GM12892 (cell line): ENCODE measurements at regions not wholly inside any gene's neighbourhood (a gene's known extent, or its start where the extent isn't known, plus 50 kb on each side); places are given as distances from the start of the nearest gene placed in this dataset.
"Not testable (repeated sequence)": the region's sequence is repeated elsewhere in the genome, so short reads cannot be mapped to it uniquely, and the experiment has no call there.

Source experiments
- DNase-seq: peaks from one replicate; pipeline ENCODE4 v3.0.0; 2011; ENCODE audit not compliant: insufficient read length
- FAIRE-seq: peaks from 2 replicates; lab custom pipeline; 2011; peaks lifted over from hg19 to GRCh38; lab: Jason Lieb, UNC
- POLR2A ChIP-seq: IDR thresholded peaks from 2 replicates; pipeline ENCODE4 v1.6.1; 2011; ENCODE audit warnings: low read depth, low read length, control low read depth
- POLR2AphosphoS5 ChIP-seq: IDR thresholded peaks from 2 replicates; pipeline ENCODE4 v1.6.1; 2011; ENCODE audit warnings: low read depth, low read length, control low read depth
- TAF1 ChIP-seq: IDR thresholded peaks from 2 replicates; pipeline ENCODE4 v1.6.1; 2011; ENCODE audit warnings: low read depth, mild to moderate bottlenecking, control low read depth, low read length, borderline replicate concordance

- no peak for TF ChIP-seq POLR2AphosphoS5
- no peak for TF ChIP-seq POLR2A
- no peak for TF ChIP-seq TAF1
- DNase-seq (no peak), FAIRE-seq (no peak)
Observed at GRCh38 chr14:47917344-47917954, 242.0 kb upstream of the MDGA2 start.

GRCh38 chr14:47901141-47901540, 225.7 kb upstream of the MDGA2 start:
- not testable (repeated sequence) for FAIRE-seq, DNase-seq

- TF ChIP-seq POLR2A = no peak
- no peak for TF ChIP-seq TAF1
- TF ChIP-seq POLR2AphosphoS5 = no peak
- DNase-seq (no peak), FAIRE-seq (no peak)
Observed at GRCh38 chr14:47899685-47900084, 224.3 kb upstream of the MDGA2 start.

- TF ChIP-seq POLR2A (no peak), TAF1 (no peak), POLR2AphosphoS5 (no peak)
- FAIRE-seq (no peak), DNase-seq (no peak)
Observed at GRCh38 chr14:47874350-47874749, 198.9 kb upstream of the MDGA2 start.

- no peak for DNase-seq
- no peak for FAIRE-seq
- TF ChIP-seq TAF1 = no peak
- TF ChIP-seq POLR2AphosphoS5 = no peak
- TF ChIP-seq POLR2A = no peak
Observed at GRCh38 chr14:47872588-47872987, 197.2 kb upstream of the MDGA2 start.

GRCh38 chr14:47863441-47863840, 188.0 kb upstream of the MDGA2 start:
- no peak for FAIRE-seq
- no peak for DNase-seq
- TF ChIP-seq POLR2AphosphoS5 (no peak), POLR2A (no peak), TAF1 (no peak)

GRCh38 chr14:47857646-47858045, 182.2 kb upstream of the MDGA2 start:
- FAIRE-seq (no peak), DNase-seq (no peak)
- no peak for TF ChIP-seq POLR2AphosphoS5
- no peak for TF ChIP-seq POLR2A
- TF ChIP-seq TAF1 = no peak

- DNase-seq (no peak), FAIRE-seq (no peak)
- TF ChIP-seq POLR2AphosphoS5 (no peak), TAF1 (no peak), POLR2A (no peak)
Observed at GRCh38 chr14:47852278-47852677, 176.9 kb upstream of the MDGA2 start.

- no peak for DNase-seq
- no peak for TF ChIP-seq TAF1
- TF ChIP-seq POLR2A = no peak
- no peak for TF ChIP-seq POLR2AphosphoS5
- no peak for FAIRE-seq
Observed at GRCh38 chr14:47846008-47846407, 170.6 kb upstream of the MDGA2 start.

GRCh38 chr14:47843236-47843635, 167.8 kb upstream of the MDGA2 start:
- TF ChIP-seq TAF1 (no peak), POLR2A (no peak), POLR2AphosphoS5 (no peak)
- DNase-seq (no peak), FAIRE-seq (no peak)

- no peak for DNase-seq
- TF ChIP-seq POLR2AphosphoS5 = no peak
- TF ChIP-seq TAF1 = no peak
- no peak for TF ChIP-seq POLR2A
- no peak for FAIRE-seq
Observed at GRCh38 chr14:47833011-47833410, 157.6 kb upstream of the MDGA2 start.

GRCh38 chr14:47826809-47827208, 151.4 kb upstream of the MDGA2 start:
- FAIRE-seq (no peak), DNase-seq (no peak)
- TF ChIP-seq POLR2AphosphoS5 (no peak), POLR2A (no peak), TAF1 (no peak)

GRCh38 chr14:47822326-47822725, 146.9 kb upstream of the MDGA2 start:
- no peak for DNase-seq
- no peak for TF ChIP-seq POLR2A
- no peak for TF ChIP-seq POLR2AphosphoS5
- TF ChIP-seq TAF1 = no peak
- no peak for FAIRE-seq
